K562 (cell line): ENCODE measurements at regions not wholly inside any gene's neighbourhood (a gene's known extent, or its start where the extent isn't known, plus 50 kb on each side); places are given as distances from the start of the nearest gene placed in this dataset.

Source experiments
- ATAC-seq: fragments of 200-7000 bp; cut with Tn5 transposase; 3 replicates; pipeline ENCODE4 v1.9.1; 2020; ENCODE audit warnings: moderate library complexity
- BruUV-seq: library from RNA; stranded (reverse); fragments of 400-500 nt; replicated peaks from 2 replicates; lab custom pipeline; 2021; lab: Mats Ljungman, UMichigan
- CTCF ChIA-PET: fragments of 300-600 bp; formaldehyde crosslinking; extraction: SDS; loops from one replicate; lab custom pipeline; 2021; ENCODE audit warnings: low intra/inter-chr PET ratio; lab: Yijun Ruan, JAX
- POLR2A ChIA-PET: fragments of 300-600, 350-650 bp; sonication (Branson Sonifier 250); formaldehyde crosslinking; extraction: SDS; loops from one replicate; lab custom pipeline; 2021; ENCODE audit warnings: antibody characterized with exemption, inconsistent platforms; lab: Yijun Ruan, JAX
- DNase-seq, 4 experiments: peaks; one replicate each; pipeline versions ENCODE4 v3.0.0 to v3.0.0-alpha.2; 2011 to 2018; ENCODE audit warnings: low spot score in 3 of 4, mixed read lengths in 3 of 4; ENCODE audit errors: extremely low read depth in 1 of 4
- FAIRE-seq: peaks from 2 replicates; lab custom pipeline; 2011; peaks lifted over from hg19 to GRCh38; lab: Jason Lieb, UNC
- H2AFZ ChIP-seq: 2 replicates; pipeline ENCODE4 v1.6.0; 2011; ENCODE audit warnings: low read depth, low read length, control low read depth, inconsistent platforms
- H3K27ac ChIP-seq: fragments of 200-600 bp; 3 replicates; pipeline ENCODE4 v1.8.0; 2011; ENCODE audit warnings: low read depth, mild to moderate bottlenecking, control low read depth, inconsistent platforms, low read length, moderate library complexity, mixed read lengths; ENCODE audit errors: extremely low read depth
- H3K27me3 ChIP-seq, 2 experiments: fragments of 300-600 bp in 1 of 2; 2 replicates in 1 of 2; 3 replicates in 1 of 2; pipeline versions ENCODE4 v1.6.0 to v1.8.0; 2011; ENCODE audit warnings: inconsistent platforms in 2 of 2, low read length in 2 of 2, mild to moderate bottlenecking in 1 of 2, mixed read lengths in 1 of 2, moderate library complexity in 1 of 2; ENCODE audit not compliant: control insufficient read depth in 2 of 2, insufficient read depth in 2 of 2
- H3K36me3 ChIP-seq: fragments of 300-600 bp; 3 replicates; pipeline ENCODE4 v1.8.0; 2011; ENCODE audit warnings: mild to moderate bottlenecking, low read length, inconsistent platforms; ENCODE audit not compliant: control insufficient read depth, insufficient read depth
- H3K4me1 ChIP-seq, 2 experiments: fragments of 200-600 bp in 1 of 2; replicated peaks in 1 of 2; 2 replicates in 1 of 2; 3 replicates in 1 of 2; pipeline versions ENCODE4 v1.5.1 to v1.8.0; 2011; ENCODE audit warnings: inconsistent platforms in 2 of 2, low read length in 2 of 2, mild to moderate bottlenecking in 1 of 2, mixed read lengths in 1 of 2, moderate library complexity in 1 of 2; ENCODE audit not compliant: control insufficient read depth in 2 of 2, insufficient read depth in 2 of 2
- H3K4me2 ChIP-seq: 2 replicates; pipeline ENCODE4 v1.6.1; 2011; ENCODE audit warnings: low read length, control low read depth, inconsistent platforms, mixed read lengths; ENCODE audit not compliant: insufficient read depth
- H3K4me3 ChIP-seq: fragments of 200-600 bp; sonication (generic), shearing (Covaris generic); 2 replicates; pipeline ENCODE4 v1.5.1; 2016; ENCODE audit warnings: control low read depth, inconsistent platforms
- H3K79me2 ChIP-seq: fragments of 200-600 bp; 3 replicates; pipeline ENCODE4 v1.8.0; 2011; ENCODE audit warnings: low read length, inconsistent platforms; ENCODE audit not compliant: control insufficient read depth, insufficient read depth
- H3K9ac ChIP-seq, 2 experiments: 2 replicates each; pipeline versions ENCODE4 v1.6.0 to v1.6.1; 2011; ENCODE audit warnings: low read depth in 2 of 2, low read length in 2 of 2, control low read depth in 1 of 2, inconsistent platforms in 1 of 2, mild to moderate bottlenecking in 1 of 2, mixed read lengths in 1 of 2; ENCODE audit not compliant: insufficient read depth in 1 of 2
- H3K9me1 ChIP-seq: one replicate; pipeline ENCODE4 v1.6.0; 2011; ENCODE audit warnings: inconsistent platforms, mild to moderate bottlenecking, low read length, moderate library complexity; ENCODE audit not compliant: control insufficient read depth, insufficient read depth
- H3K9me3 ChIP-seq: replicated peaks from 2 replicates; pipeline ENCODE4 v1.5.1; 2011; ENCODE audit warnings: low read depth, low read length, inconsistent platforms; ENCODE audit not compliant: control insufficient read depth, insufficient read depth
- H4K20me1 ChIP-seq: replicated peaks from 2 replicates; pipeline ENCODE4 v1.6.1; 2011; ENCODE audit warnings: low read length, inconsistent platforms, mixed read lengths; ENCODE audit not compliant: control insufficient read depth, insufficient read depth
- BCOR ChIP-seq: fragments of 450-650 bp; IDR thresholded peaks from 2 replicates; pipeline ENCODE4 v1.6.1; 2016
- BRD4 ChIP-seq: fragments of 200-600 bp; sonication (generic); IDR thresholded peaks from 2 replicates; pipeline ENCODE4 v1.6.1; 2017; ENCODE audit warnings: inconsistent platforms
- ETS1 ChIP-seq: conservative IDR thresholded peaks from 2 replicates; pipeline ENCODE4 v1.6.1; 2011; ENCODE audit warnings: low read depth, mild to moderate bottlenecking, low read length; ENCODE audit not compliant: control insufficient read depth
- FOXA1 ChIP-seq: fragments of 450-650 bp; IDR thresholded peaks from 2 replicates; pipeline ENCODE4 v1.6.1; 2016; ENCODE audit warnings: mild to moderate bottlenecking, borderline replicate concordance
- HMG20A ChIP-seq: fragments of 450-650 bp; formaldehyde crosslinking; conservative IDR thresholded peaks from 2 replicates; pipeline ENCODE4 v1.4.0; 2020; ENCODE audit warnings: mild to moderate bottlenecking, mixed read lengths
- HNRNPH1 ChIP-seq: fragments of 200-400 bp; formaldehyde crosslinking; optimal IDR thresholded peaks from 2 replicates; pipeline ENCODE3; 2017; ENCODE audit warnings: low read depth, mild to moderate bottlenecking, low read length, moderate library complexity
- KAT8 ChIP-seq: fragments of 450-650 bp; IDR thresholded peaks from 2 replicates; pipeline ENCODE4 v1.6.1; 2016; ENCODE audit warnings: low read depth, mild to moderate bottlenecking
- NR3C1 ChIP-seq: sonication (generic); formaldehyde crosslinking; IDR thresholded peaks from 2 replicates; pipeline ENCODE4 v1.8.1; 2022; ENCODE audit warnings: missing genetic modification reagents
- RBM14 ChIP-seq: fragments of 200-400 bp; formaldehyde crosslinking; IDR thresholded peaks from 2 replicates; pipeline ENCODE4 v1.6.1; 2018; ENCODE audit warnings: low read depth, mild to moderate bottlenecking, low read length, moderate library complexity, borderline replicate concordance; ENCODE audit not compliant: insufficient read depth
- SAP30 ChIP-seq: fragments of 200-600 bp; sonication (generic); IDR thresholded peaks from 2 replicates; pipeline ENCODE4 v1.6.1; 2012; ENCODE audit warnings: borderline replicate concordance, low read depth, mild to moderate bottlenecking, moderate library complexity, low read length, control low read depth, inconsistent platforms; ENCODE audit not compliant: insufficient read depth, poor library complexity, severe bottlenecking
- SRSF3 ChIP-seq: fragments of 200-400 bp; formaldehyde crosslinking; IDR thresholded peaks from 2 replicates; pipeline ENCODE4 v1.6.1; 2016; ENCODE audit warnings: mild to moderate bottlenecking, low read length, moderate library complexity; ENCODE audit not compliant: insufficient read depth
- TAF7 ChIP-seq: fragments of 450-650 bp; IDR thresholded peaks from 2 replicates; pipeline ENCODE4 v1.6.1; 2016; ENCODE audit warnings: missing genetic modification characterization, missing compliant biosample characterization
- TCF3 ChIP-seq: sonication (generic); formaldehyde crosslinking; IDR thresholded peaks from 2 replicates; pipeline ENCODE4 v1.4.0; 2020; ENCODE audit warnings: mild to moderate bottlenecking, missing genetic modification reagents
- WHSC1 ChIP-seq: IDR thresholded peaks from one replicate; pipeline ENCODE4 v1.6.1; 2012; ENCODE audit warnings: low read length, control low read depth, inconsistent platforms
- ZKSCAN8 ChIP-seq: fragments of 200-800 bp; sonication (Bioruptor generic); IDR thresholded peaks from 2 replicates; pipeline ENCODE4 v1.6.1; 2016; ENCODE audit warnings: missing genetic modification characterization, missing compliant biosample characterization
- ZNF584 ChIP-seq: fragments of 200-800 bp; sonication (Bioruptor generic); IDR thresholded peaks from 2 replicates; pipeline ENCODE4 v1.6.1; 2016; ENCODE audit warnings: low read depth, mild to moderate bottlenecking, missing genetic modification characterization, missing compliant biosample characterization
- WGBS: fragments of 100-300 bp; shearing (Covaris generic); methylation state at CpG from one replicate; pipeline ENCODE4 v1.1.6; 2016; ENCODE audit warnings: low coverage, mixed read lengths; ENCODE audit not compliant: insufficient coverage; ENCODE audit errors: missing lambda C conversion rate; 5-methylcytosine and 5-hydroxymethylcytosine counted together
- in situ Hi-C: fragments of 300-500 bp; cut with MboI; formaldehyde crosslinking; loops from 4 replicates; pipeline ENCODE4 v1.15.0; 2018; ENCODE audit warnings: inconsistent platforms, mixed read lengths
- intact Hi-C: fragments of 100-400 bp; cut with micrococcal nuclease; formaldehyde crosslinking; loops from 2 replicates; pipeline ENCODE4 v1.14.2; 2022
- TF ChIP-seq, protein P1 (sequence below), 3 experiments: fragments of 200-800 bp in 1 of 3; sonication (Bioruptor generic) in 1 of 3; sonication (generic) in 1 of 3; formaldehyde crosslinking in 1 of 3; IDR thresholded peaks; 2 replicates each; pipeline versions ENCODE4 v1.6.1 to v1.8.0; 2016 to 2022; ENCODE audit warnings: mild to moderate bottlenecking in 2 of 3, missing compliant biosample characterization in 2 of 3, missing genetic modification characterization in 2 of 3, missing genetic modification reagents in 1 of 3

GRCh38 chr1:90622666-90623065 lies 94.4 kb downstream of the BARHL2 start:
- Histone ChIP-seq H3K4me2 (no peak overlapping the region), H3K9ac (no peak overlapping the region), H3K27ac (no peak overlapping the region), H3K4me1 (no peaks in the 10 kb centered on the region), H3K9me3 (no peaks in the 10 kb centered on the region), H3K36me3 (no peaks in the 10 kb centered on the region), H3K79me2 (no peaks in the 10 kb centered on the region), H3K9me1 (no peaks in the 10 kb centered on the region), H2AFZ (no peak overlapping the region), H4K20me1 (no peaks in the 10 kb centered on the region), H3K27me3 (peaks cover 0 to 11% of the 10 kb centered on the region in 2 experiments; a peak in 2 of 5 replicates), H3K4me3 (no peak overlapping the region)
- CTCF ChIA-PET, result no interaction called here
- BruUV-seq, result no TSS peak
- TF ChIP-seq RBM14, result no peak
- TF ChIP-seq ZKSCAN8 (CRISPR knock-in tag), result no peak
- TF ChIP-seq BCOR, result no peak
- no peak for TF ChIP-seq FOXA1
- TF ChIP-seq ETS1, result no peak
- TF ChIP-seq HMG20A (CRISPR knock-in tag), result no peak
- no peak for TF ChIP-seq TCF3 (CRISPR knock-in tag)
- TF ChIP-seq, protein P1, sequence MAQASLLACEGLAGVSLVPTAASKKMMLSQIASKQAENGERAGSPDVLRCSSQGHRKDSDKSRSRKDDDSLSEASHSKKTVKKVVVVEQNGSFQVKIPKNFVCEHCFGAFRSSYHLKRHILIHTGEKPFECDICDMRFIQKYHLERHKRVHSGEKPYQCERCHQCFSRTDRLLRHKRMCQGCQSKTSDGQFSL (CRISPR knock-in tag; IDR thresholded peaks at IDR 0.05), result no peak
- TF ChIP-seq, protein P1 (tag; IDR thresholded peaks at IDR 0.05), result no peak
- no peak for TF ChIP-seq HNRNPH1
- no peak for TF ChIP-seq NR3C1 (CRISPR knock-in tag)
- no peak for TF ChIP-seq KAT8
- TF ChIP-seq SRSF3, result no peak
- no peak for TF ChIP-seq WHSC1
- TF ChIP-seq BRD4, result no peak
- no peak for TF ChIP-seq ZNF584 (CRISPR knock-in tag)
- no peak for TF ChIP-seq TAF7
- TF ChIP-seq SAP30, result no peak
- POLR2A ChIA-PET, result no interaction called here
- 0% methylated on average over 5 of the region's 5 CpGs for WGBS
- intact Hi-C loops, result no loop called here
- ATAC-seq (no peak), DNase-seq (no peak), FAIRE-seq (no peak)
- in situ Hi-C loops, result no loop called here
